HUES6 (cell line): ENCODE measurements at regions not wholly inside any gene's neighbourhood (a gene's known extent, or its start where the extent isn't known, plus 50 kb on each side); places are given as distances from the start of the nearest gene placed in this dataset.
"Not testable (repeated sequence)": the region's sequence is repeated elsewhere in the genome, so short reads cannot be mapped to it uniquely, and the experiment has no call there.

ENCODE experiments used
- H3K27ac ChIP-seq: 2 replicates; pipeline ENCODE4 v1.7.0; 2013; ENCODE audit warnings: low read depth, mild to moderate bottlenecking, low read length, inconsistent platforms
- H3K27me3 ChIP-seq: 2 replicates; pipeline ENCODE4 v1.6.1; 2013; ENCODE audit warnings: low read length; ENCODE audit not compliant: control insufficient read depth, insufficient read depth
- H3K36me3 ChIP-seq: 2 replicates; pipeline ENCODE4 v1.6.1; 2013; ENCODE audit warnings: low read length; ENCODE audit not compliant: control insufficient read depth, insufficient read depth
- H3K4me1 ChIP-seq: 2 replicates; pipeline ENCODE4 v1.6.1; 2013; ENCODE audit warnings: low read length; ENCODE audit not compliant: control insufficient read depth, insufficient read depth
- H3K4me3 ChIP-seq: 2 replicates; pipeline ENCODE4 v1.5.1; 2013; ENCODE audit warnings: low read depth, low read length
- H3K9ac ChIP-seq: one replicate; pipeline ENCODE4 v1.6.1; 2013; ENCODE audit warnings: mild to moderate bottlenecking, low read length
- H3K9me3 ChIP-seq: 2 replicates; pipeline ENCODE4 v1.6.1; 2013; ENCODE audit warnings: low read depth, low read length; ENCODE audit not compliant: control insufficient read depth, insufficient read depth

DNA sequence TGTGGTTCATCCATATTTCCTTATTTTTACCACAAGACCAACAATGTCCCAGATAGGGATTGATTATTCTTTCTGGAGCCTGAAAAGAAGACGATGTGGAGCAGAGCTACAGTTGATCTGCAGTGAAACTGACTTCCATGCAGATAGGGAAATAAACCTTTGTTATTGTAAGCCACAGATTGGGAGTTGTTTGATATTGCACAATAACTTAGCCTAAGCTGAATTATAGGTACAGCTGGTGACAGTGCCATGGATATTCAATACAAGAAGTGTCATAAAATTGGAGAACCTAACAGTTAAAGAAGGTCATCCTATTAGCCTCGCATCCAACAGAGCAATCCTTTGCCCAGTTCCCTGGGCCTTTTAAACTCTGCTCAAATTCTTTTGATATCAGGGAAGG is 367.7 kb upstream of the PPP2R3A start:
- Histone ChIP-seq H3K9ac (no peak overlapping the region), H3K9me3 (no peaks in the 10 kb centered on the region), H3K36me3 (no peaks in the 10 kb centered on the region), H3K4me1 (peaks cover 20% of the 10 kb centered on the region; the same call in 1 of the 2 replicates), H3K27ac (no peak overlapping the region), H3K4me3 (no peak overlapping the region), H3K27me3 (no peaks in the 10 kb centered on the region)

DNA sequence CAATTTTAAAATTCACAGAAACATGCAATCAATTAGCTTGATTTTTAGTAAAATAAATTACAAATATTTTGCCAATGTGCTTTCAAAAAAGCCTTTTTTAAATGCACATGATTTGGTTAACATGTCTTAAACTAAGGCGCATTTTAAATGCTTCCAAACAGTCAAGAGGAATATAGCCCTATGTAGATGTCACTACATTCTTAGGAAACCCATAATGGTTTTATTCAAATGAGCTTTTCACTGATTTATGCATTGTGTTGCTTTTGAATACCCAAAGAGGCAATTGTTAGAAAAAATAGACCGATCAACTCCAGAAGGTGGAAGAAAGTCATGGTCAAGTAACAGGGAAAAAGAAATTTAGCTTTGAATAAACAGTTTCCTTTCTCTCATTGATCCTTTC is 366.9 kb upstream of the PPP2R3A start:
- Histone ChIP-seq H3K36me3 (no peaks in the 10 kb centered on the region), H3K9ac (no peak overlapping the region), H3K27me3 (no peaks in the 10 kb centered on the region), H3K9me3 (no peaks in the 10 kb centered on the region), H3K27ac (no peak overlapping the region), H3K4me3 (no peak overlapping the region), H3K4me1 (peaks cover 20% of the 10 kb centered on the region; the same call in 1 of the 2 replicates)

DNA sequence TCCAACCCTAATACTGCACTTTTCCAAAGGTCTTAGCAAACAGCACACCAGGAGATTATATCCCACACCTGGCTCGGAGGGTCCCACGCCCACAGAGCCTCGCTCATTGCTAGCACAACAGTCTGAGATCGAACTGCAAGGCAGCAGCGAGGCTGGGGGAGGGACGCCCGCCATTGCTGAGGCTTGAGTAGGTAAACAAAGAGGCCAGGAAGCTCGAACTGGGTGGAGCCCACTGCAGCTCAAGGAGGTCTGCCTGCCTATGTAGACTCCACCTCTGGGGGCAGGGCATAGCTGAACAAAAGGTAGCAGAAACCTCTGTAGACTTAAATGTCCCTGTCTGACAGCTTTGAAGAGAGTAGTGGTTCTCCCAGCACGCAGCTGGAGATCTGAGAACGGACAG is 361.0 kb upstream of the PPP2R3A start:
- not testable (repeated sequence) for H3K4me3 ChIP-seq, H3K36me3 ChIP-seq, H3K27me3 ChIP-seq, H3K9me3 ChIP-seq, H3K4me1 ChIP-seq, H3K9ac ChIP-seq, H3K27ac ChIP-seq

- H3K4me3 ChIP-seq: no peak overlapping the region
- H3K27me3 ChIP-seq: no peaks in the 10 kb centered on the region
- H3K4me1 ChIP-seq: no peaks in the 10 kb centered on the region
- no peaks in the 10 kb centered on the region for H3K36me3 ChIP-seq
- no peaks in the 10 kb centered on the region for H3K9me3 ChIP-seq
- no peak overlapping the region for H3K27ac ChIP-seq
- H3K9ac ChIP-seq: no peak overlapping the region
These were observed 347.4 kb upstream of the PPP2R3A start for GRCh38 chr3:135618123-135618522.

GRCh38 chr3:135621184-135621920 is 344.2 kb upstream of the PPP2R3A start:
- H3K4me1 ChIP-seq: no peaks in the 10 kb centered on the region
- H3K4me3 ChIP-seq: no peak overlapping the region
- no peaks in the 10 kb centered on the region for H3K36me3 ChIP-seq
- H3K27me3 ChIP-seq: no peaks in the 10 kb centered on the region
- H3K9me3 ChIP-seq: no peaks in the 10 kb centered on the region
- H3K27ac ChIP-seq: no peak overlapping the region
- H3K9ac ChIP-seq: no peak overlapping the region

DNA sequence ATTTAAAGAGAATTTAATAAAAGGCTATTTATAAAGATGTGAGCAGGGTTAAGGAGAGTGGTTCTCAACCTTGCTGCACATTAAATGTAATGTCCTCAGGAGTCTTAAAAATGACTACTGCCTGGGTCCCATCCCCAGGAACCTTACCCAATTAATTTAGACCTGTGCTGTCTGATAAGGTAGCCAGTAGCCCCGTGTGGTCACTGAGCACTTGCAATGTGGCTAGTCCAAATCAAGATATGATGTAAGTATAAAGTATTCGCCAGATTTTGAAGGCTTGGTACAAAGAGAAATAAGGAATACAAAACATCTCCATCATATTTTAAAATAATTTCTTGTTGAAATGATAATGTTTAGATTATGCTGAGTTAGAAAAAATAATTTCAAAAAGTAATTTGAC is 343.3 kb upstream of the PPP2R3A start:
- no peak overlapping the region for H3K27ac ChIP-seq
- no peaks in the 10 kb centered on the region for H3K27me3 ChIP-seq
- H3K4me3 ChIP-seq: no peak overlapping the region
- H3K9me3 ChIP-seq: no peaks in the 10 kb centered on the region
- H3K36me3 ChIP-seq: no peaks in the 10 kb centered on the region
- H3K4me1 ChIP-seq: no peaks in the 10 kb centered on the region
- H3K9ac ChIP-seq: no peak overlapping the region

DNA sequence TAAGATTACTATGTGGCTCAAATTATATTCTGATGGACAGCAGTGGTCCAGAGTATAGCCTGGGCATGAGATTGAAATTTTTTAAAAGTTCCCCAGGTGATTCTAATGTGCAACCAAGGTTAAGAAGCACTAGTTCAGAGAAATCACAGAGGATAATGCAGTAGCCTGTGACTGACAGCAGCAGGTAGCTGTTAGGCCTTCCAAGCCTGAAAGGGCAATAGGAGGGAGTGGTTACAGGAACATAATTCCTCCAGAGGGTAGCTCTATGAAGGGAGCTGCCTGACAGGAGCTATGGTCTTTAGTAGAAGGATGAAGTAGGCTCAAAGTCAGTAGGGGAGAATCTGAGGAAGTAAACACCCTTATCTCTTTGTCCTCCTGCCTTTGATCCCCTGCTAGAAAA is 342.9 kb upstream of the PPP2R3A start:
- no peaks in the 10 kb centered on the region for H3K27me3 ChIP-seq
- no peaks in the 10 kb centered on the region for H3K36me3 ChIP-seq
- H3K4me1 ChIP-seq: no peaks in the 10 kb centered on the region
- H3K9ac ChIP-seq: no peak overlapping the region
- no peaks in the 10 kb centered on the region for H3K9me3 ChIP-seq
- H3K27ac ChIP-seq: no peak overlapping the region
- no peak overlapping the region for H3K4me3 ChIP-seq

DNA sequence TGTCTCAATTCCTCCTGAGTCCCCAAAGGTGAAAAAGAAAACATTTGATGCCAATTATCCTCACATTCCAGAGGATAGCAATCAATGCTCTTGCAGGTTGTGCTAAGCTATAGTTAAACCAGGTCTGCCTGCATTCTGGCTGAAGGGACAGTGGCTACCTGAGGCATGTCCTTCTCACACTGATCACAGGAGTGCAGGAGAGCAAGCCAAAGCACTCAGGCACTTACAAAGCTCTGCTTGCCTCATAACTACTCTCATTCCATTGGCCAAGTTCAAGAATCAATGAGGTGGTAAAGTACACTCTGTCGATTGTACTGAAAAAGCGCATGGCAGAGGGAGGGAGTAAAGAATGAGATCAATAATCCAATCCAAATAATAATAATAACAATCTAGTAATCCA is 342.0 kb upstream of the PPP2R3A start:
- no peak overlapping the region for H3K4me3 ChIP-seq
- no peaks in the 10 kb centered on the region for H3K36me3 ChIP-seq
- H3K27me3 ChIP-seq: no peaks in the 10 kb centered on the region
- H3K9ac ChIP-seq: no peak overlapping the region
- H3K9me3 ChIP-seq: no peaks in the 10 kb centered on the region
- H3K27ac ChIP-seq: no peak overlapping the region
- no peaks in the 10 kb centered on the region for H3K4me1 ChIP-seq

- no peaks in the 10 kb centered on the region for H3K27me3 ChIP-seq
- H3K9me3 ChIP-seq: no peaks in the 10 kb centered on the region
These were observed 338.5 kb upstream of the PPP2R3A start for GRCh38 chr3:135627057-135627456.

GRCh38 chr3:135629701-135630408 is 335.7 kb upstream of the PPP2R3A start:
- no peak overlapping the region for H3K9ac ChIP-seq
- no peaks in the 10 kb centered on the region for H3K4me1 ChIP-seq
- H3K36me3 ChIP-seq: no peaks in the 10 kb centered on the region
- no peak overlapping the region for H3K27ac ChIP-seq
- no peaks in the 10 kb centered on the region for H3K27me3 ChIP-seq
- H3K9me3 ChIP-seq: no peaks in the 10 kb centered on the region
- H3K4me3 ChIP-seq: no peak overlapping the region

More at GRCh38 chr3:135627057-135627456, 338.5 kb upstream of the PPP2R3A start:
- H3K36me3 ChIP-seq: no peaks in the 10 kb centered on the region
- no peak overlapping the region for H3K4me3 ChIP-seq
- no peak overlapping the region for H3K27ac ChIP-seq
- no peak overlapping the region for H3K9ac ChIP-seq
- H3K4me1 ChIP-seq: no peaks in the 10 kb centered on the region

DNA sequence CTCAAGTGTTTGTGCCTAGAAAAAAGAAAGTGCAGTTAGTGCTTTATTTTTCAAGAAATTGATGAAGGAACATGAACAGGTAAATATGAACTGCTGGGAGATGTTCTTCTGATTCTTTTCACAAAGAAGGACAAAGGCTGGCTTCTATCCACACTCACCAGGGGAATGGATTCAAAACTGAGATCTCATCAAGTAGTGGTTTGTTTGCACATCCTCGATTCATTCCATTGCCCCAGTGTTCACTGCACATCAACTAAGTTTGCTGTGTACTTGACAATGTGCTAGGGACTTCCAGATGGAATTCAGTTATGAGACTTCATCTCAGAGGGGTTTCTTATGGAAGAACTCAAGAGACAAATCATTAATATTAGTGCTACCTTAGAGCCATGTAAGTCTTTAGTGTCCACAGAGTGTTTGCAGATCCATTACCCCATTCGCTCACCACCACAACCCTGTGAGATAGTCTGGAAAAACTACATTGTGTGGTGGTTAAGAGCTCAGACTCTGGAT is 332.9 kb upstream of the PPP2R3A start:
- Histone ChIP-seq H3K27ac (no peak overlapping the region), H3K4me3 (no peak overlapping the region), H3K27me3 (no peaks in the 10 kb centered on the region), H3K4me1 (no peaks in the 10 kb centered on the region), H3K9ac (no peak overlapping the region), H3K36me3 (no peaks in the 10 kb centered on the region), H3K9me3 (no peaks in the 10 kb centered on the region)
